A673 (cell line): ENCODE measurements at regions not wholly inside any gene's neighbourhood (a gene's known extent, or its start where the extent isn't known, plus 50 kb on each side); places are given as distances from the start of the nearest gene placed in this dataset.

Experiments
- BruUV-seq: library from RNA; stranded (reverse); fragments of 400-500 nt; replicated peaks from 2 replicates; lab custom pipeline; 2021; lab: Mats Ljungman, UMichigan
- CTCF ChIA-PET: fragments of 300-600 bp; sonication (Branson Sonifier 250); formaldehyde crosslinking; loops from one replicate; lab custom pipeline; 2022; ENCODE audit warnings: antibody characterized with exemption; lab: Charles Lee
- POLR2A ChIA-PET: fragments of 300-600 bp; sonication (Branson Sonifier 250); formaldehyde crosslinking; loops from one replicate; lab custom pipeline; 2022; ENCODE audit warnings: antibody characterized with exemption; ENCODE audit not compliant: low non-redundant PET; lab: Charles Lee
- DNase-seq: peaks from one replicate; pipeline ENCODE4 v3.0.0-alpha.2; 2015; ENCODE audit warnings: low spot score
- H3K27ac ChIP-seq: fragments of 200-600 bp; sonication (generic); 2 replicates; pipeline ENCODE4 v1.5.1; 2016; ENCODE audit warnings: mixed run types, low read depth, mild to moderate bottlenecking, mixed read lengths, antibody characterized with exemption, low read length; ENCODE audit not compliant: poor library complexity, severe bottlenecking
- H3K27me3 ChIP-seq: fragments of 200-600 bp; sonication (generic); replicated peaks from 2 replicates; pipeline ENCODE4 v1.6.1; 2017; ENCODE audit warnings: mixed run types, low read depth, mild to moderate bottlenecking, mixed read lengths, antibody characterized with exemption, low read length; ENCODE audit not compliant: insufficient read depth, poor library complexity
- H3K36me3 ChIP-seq: fragments of 200-600 bp; sonication (generic); 2 replicates; pipeline ENCODE4 v1.6.1; 2016; ENCODE audit warnings: mixed run types, mild to moderate bottlenecking, mixed read lengths, antibody characterized with exemption, low read length; ENCODE audit not compliant: insufficient read depth, poor library complexity, severe bottlenecking
- H3K4me1 ChIP-seq: fragments of 200-600 bp; sonication (generic); 2 replicates; pipeline ENCODE4 v1.6.1; 2017; ENCODE audit warnings: mixed run types, mild to moderate bottlenecking, mixed read lengths, antibody characterized with exemption, low read length; ENCODE audit not compliant: insufficient read depth, poor library complexity, severe bottlenecking
- H3K4me3 ChIP-seq: fragments of 200-600 bp; sonication (generic); 2 replicates; pipeline ENCODE4 v1.5.1; 2016; ENCODE audit warnings: low read depth, mixed run types, mild to moderate bottlenecking, mixed read lengths, low read length; ENCODE audit not compliant: poor library complexity, severe bottlenecking
- H3K9me3 ChIP-seq: fragments of 200-600 bp; sonication (generic); 2 replicates; pipeline ENCODE4 v1.6.1; 2016; ENCODE audit warnings: mixed run types, low read depth, mild to moderate bottlenecking, mixed read lengths, antibody characterized with exemption, low read length; ENCODE audit not compliant: poor library complexity, severe bottlenecking
- CTCF ChIP-seq: fragments of 300-800, 200-600 bp; sonication (generic); conservative IDR thresholded peaks from 2 replicates; pipeline ENCODE4 v1.5.1; 2017; ENCODE audit warnings: low read depth, mild to moderate bottlenecking, antibody characterized with exemption, low read length, moderate library complexity, mixed read lengths
- EZH2 ChIP-seq: fragments of 200-600 bp; sonication (generic); IDR thresholded peaks from 2 replicates; pipeline ENCODE4 v1.6.1; 2017; ENCODE audit warnings: borderline replicate concordance, low read depth, mild to moderate bottlenecking, mixed read lengths, antibody characterized with exemption, low read length; ENCODE audit not compliant: poor library complexity, severe bottlenecking
- intact Hi-C: fragments of 100-400 bp; cut with micrococcal nuclease; formaldehyde crosslinking; loops from one replicate; pipeline ENCODE4 v1.10.0; 2022; ENCODE audit not compliant: unreplicated experiment

GRCh38 chr4:24443200-24443599, 141.2 kb downstream of the DHX15 start:
- Histone ChIP-seq H3K27ac (no peak overlapping the region), H3K36me3 (no peaks in the 10 kb centered on the region), H3K9me3 (no peaks in the 10 kb centered on the region), H3K4me3 (no peak overlapping the region), H3K27me3 (peaks cover 5% of the 10 kb centered on the region), H3K4me1 (no peaks in the 10 kb centered on the region)
- TF ChIP-seq CTCF (no peak), EZH2 (no peak)
- BruUV-seq, result no TSS peak
- no peak for DNase-seq
- intact Hi-C loops, result no loop called here
- CTCF ChIA-PET, result no interaction called here
- POLR2A ChIA-PET, result no interaction called here

GRCh38 chr4:24440765-24441164, 143.6 kb downstream of the DHX15 start:
- Histone ChIP-seq H3K4me3 (no peak overlapping the region), H3K9me3 (no peaks in the 10 kb centered on the region), H3K27me3 (peaks cover 6% of the 10 kb centered on the region), H3K36me3 (no peaks in the 10 kb centered on the region), H3K4me1 (no peaks in the 10 kb centered on the region), H3K27ac (no peak overlapping the region)
- no peak for DNase-seq
- TF ChIP-seq EZH2 (no peak), CTCF (no peak)
- ChIA-PET POLR2A (no interaction called here), CTCF (no interaction called here)
- intact Hi-C loops, result no loop called here
- BruUV-seq, result no TSS peak

GRCh38 chr4:24434241-24434640, 150.1 kb downstream of the DHX15 start:
- intact Hi-C loops, result no loop called here
- peaks cover 48% of the 10 kb centered on the region for H3K27me3 ChIP-seq
- BruUV-seq, result no TSS peak
- H3K9me3 ChIP-seq, result no peaks in the 10 kb centered on the region
- no peak for TF ChIP-seq EZH2
- no peak for TF ChIP-seq CTCF
- ChIA-PET CTCF (no interaction called here), POLR2A (no interaction called here)
- DNase-seq, result no peak
- no peaks in the 10 kb centered on the region for H3K36me3 ChIP-seq
- H3K4me3 ChIP-seq, result no peak overlapping the region
- no peak overlapping the region for H3K27ac ChIP-seq
- H3K4me1 ChIP-seq, result no peaks in the 10 kb centered on the region
